ENCODE measurements at regions not wholly inside any gene's neighbourhood (a gene's known extent, or its start where the extent isn't known, plus 50 kb on each side); places are given as distances from the start of the nearest gene placed in this dataset.

GRCh38 chr4:159520074-159520473 lies 417.2 kb downstream of the RAPGEF2 start (continued):
- TF ChIP-seq, protein P1, sequence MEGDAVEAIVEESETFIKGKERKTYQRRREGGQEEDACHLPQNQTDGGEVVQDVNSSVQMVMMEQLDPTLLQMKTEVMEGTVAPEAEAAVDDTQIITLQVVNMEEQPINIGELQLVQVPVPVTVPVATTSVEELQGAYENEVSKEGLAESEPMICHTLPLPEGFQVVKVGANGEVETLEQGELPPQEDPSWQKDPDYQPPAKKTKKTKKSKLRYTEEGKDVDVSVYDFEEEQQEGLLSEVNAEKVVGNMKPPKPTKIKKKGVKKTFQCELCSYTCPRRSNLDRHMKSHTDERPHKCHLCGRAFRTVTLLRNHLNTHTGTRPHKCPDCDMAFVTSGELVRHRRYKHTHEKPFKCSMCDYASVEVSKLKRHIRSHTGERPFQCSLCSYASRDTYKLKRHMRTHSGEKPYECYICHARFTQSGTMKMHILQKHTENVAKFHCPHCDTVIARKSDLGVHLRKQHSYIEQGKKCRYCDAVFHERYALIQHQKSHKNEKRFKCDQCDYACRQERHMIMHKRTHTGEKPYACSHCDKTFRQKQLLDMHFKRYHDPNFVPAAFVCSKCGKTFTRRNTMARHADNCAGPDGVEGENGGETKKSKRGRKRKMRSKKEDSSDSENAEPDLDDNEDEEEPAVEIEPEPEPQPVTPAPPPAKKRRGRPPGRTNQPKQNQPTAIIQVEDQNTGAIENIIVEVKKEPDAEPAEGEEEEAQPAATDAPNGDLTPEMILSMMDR (IDR thresholded peaks at IDR 0.05; ENCODE audit: control extremely low read depth in 1 of 3, insufficient read depth in 1 of 3, low read depth in 1 of 3, low read length in 3 of 3): no peak
- no peak for TF ChIP-seq POLR2A (IDR thresholded peaks at IDR 0.05; ENCODE audit: control extremely low read depth in 1 of 2, low read depth in 2 of 2, low read length in 2 of 2)

All from H1 (cell line).